ENCODE measurements at regions not wholly inside any gene's neighbourhood (a gene's known extent, or its start where the extent isn't known, plus 50 kb on each side); places are given as distances from the start of the nearest gene placed in this dataset.
A peak's percentile ranks its signal among the peaks of the same experiment; 100 is the strongest.

- DNase-seq = no peak
These were observed 353.0 kb downstream of the IDS start for GRCh38 chrX:149151805-149152757.

- no peak for DNase-seq
These were observed 359.2 kb downstream of the IDS start for GRCh38 chrX:149145845-149146285.

GRCh38 chrX:149131774-149132173 lies 373.3 kb downstream of the IDS start:
- DNase-seq = no peak

- no peak for DNase-seq
These were observed 375.3 kb downstream of the IDS start for GRCh38 chrX:149129767-149130166.

- DNase-seq = no peak
These were observed 380.5 kb downstream of the IDS start for GRCh38 chrX:149124526-149125108.

- DNase-seq = no peak
These were observed 383.7 kb downstream of the IDS start for GRCh38 chrX:149121206-149121920.

DNA sequence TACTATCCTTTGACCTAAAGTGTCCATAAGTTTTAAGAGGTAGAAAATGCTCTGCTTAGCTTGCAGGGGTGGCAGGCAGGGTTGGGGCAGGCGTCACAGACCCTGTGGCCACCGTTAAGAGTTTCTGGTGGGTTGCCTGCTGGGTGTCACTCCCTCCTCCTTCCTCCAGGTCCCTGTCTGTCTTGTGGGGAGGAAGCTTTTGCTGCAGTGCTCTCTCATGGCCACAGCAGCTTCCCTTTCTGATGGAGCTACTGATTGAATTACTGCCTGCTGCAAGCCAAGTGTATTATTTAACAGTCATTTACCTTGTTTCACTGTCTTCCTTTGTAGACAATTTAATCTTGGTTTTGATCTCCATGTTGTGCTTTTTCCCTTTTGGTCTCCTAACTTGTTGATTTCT lies 384.6 kb downstream of the IDS start:
- no peak for DNase-seq

DNA sequence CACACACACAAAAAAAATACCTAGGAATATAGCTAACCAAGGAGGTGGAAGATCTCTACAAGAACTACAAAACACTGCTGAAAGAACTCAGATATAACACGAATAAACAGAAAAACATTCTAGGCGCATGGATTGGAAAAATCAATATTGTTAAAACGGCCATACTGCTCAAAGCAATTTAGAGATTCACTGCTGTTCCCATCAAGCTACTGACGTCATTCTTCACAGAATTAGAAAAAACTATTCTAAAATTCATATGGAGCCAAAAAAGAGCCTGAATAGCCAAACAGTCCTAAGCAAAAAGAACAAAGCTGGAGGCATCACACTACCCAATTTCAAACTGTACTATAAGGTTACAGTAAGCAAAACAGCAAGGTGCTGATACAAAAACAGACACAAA lies 390.2 kb downstream of the IDS start:
- DNase-seq = peak in 1 of 2 experiments; percentile 6

DNA sequence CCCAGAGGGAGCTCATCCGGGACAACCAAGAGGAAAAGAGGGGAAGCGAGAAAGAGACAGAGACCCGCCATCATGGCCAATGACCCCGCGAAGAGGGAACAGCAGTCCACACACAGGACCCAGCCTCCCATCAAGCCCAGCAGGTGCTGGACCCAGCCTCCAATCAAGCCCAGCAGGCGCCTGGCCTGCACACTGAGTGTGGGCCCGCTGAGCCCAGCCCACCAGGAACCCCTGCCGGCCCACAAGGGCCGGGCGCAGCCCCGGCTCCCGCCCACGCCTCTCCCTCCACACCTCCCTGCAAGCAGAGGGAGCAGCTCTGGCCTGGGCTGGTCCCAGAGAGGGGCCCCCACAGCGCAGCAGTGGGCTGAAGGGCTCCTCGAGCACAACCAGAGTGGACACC lies 391.1 kb downstream of the IDS start:
- DNase-seq = no peak

- no peak for DNase-seq
These were observed 407.3 kb downstream of the IDS start for GRCh38 chrX:149097786-149098185.

GRCh38 chrX:149092179-149092578 lies 412.9 kb downstream of the IDS start:
- DNase-seq = no peak

DNA sequence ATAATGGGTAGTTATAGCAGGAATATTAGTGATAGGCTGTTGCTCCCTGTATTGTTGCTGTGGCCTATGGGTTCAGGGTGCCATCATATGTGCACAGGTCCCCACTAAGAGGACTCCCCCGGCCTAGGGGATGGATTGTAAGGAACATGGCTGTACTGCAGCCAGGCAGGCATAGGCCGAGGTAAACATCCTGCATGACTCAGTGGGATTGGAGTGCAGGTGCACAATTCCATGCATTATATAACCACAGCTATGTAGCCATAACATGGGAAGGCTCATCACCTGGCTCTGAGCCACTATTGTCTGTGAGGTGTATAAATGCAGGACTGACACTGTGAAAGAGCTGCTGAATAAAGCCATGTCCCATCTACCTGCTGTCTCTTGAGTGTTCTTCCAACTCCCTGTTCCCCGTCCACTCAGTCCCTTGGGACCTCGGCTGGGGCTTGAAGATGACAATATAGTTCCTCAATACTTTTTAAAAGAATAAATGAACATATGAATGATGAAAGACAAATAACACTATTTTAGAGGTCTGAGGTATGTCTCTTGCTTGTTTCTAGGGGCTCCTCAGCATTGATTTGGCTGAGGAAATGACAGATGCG lies 425.2 kb downstream of the IDS start:
- no peak for DNase-seq

DNA sequence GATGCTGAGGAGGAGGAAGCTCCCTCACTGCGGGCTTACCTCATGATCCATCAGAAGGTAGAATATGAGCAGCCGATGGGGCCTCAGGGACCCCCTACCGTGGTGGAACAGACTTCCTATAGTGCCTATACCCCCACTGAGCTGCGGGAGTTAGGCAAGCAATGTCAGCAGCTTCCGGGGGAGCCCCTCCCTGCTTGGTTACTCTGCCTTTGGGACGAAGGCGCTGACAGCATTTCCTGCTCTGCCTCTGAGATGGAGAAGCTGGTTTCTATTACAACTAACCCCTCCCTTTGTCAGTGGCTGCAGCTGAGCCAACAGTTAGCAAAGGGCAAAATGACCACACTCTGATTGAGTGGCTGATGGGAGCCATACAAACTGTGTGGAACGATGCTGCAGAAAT lies 430.7 kb downstream of the IDS start:
- DNase-seq = no peak

DNA sequence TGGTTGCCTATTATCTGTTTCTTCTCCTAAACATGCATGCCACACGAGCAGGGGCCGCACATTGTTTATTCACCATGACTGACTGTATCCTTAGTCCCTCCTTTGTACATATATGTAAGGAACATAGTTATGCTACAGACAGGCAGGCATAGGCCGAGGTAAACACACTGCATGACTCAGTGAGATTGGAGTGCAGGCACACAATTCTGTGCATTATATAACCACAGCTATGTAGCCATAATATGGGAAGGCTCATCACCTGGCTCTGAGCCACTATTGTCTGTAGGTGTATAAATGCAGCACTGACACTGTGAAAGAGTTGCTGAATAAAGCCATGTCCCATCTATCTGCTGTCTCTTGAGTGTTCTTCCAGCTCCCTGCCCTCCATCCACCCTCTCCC lies 431.6 kb downstream of the IDS start:
- DNase-seq = no peak

GRCh38 chrX:149069899-149070298 lies 435.2 kb downstream of the IDS start:
- DNase-seq = no peak

- no peak for DNase-seq
These were observed 444.2 kb downstream of the IDS start for GRCh38 chrX:149060921-149061320.

All from NCI-H1930 (cell line).